BJ (cell line): ENCODE measurements at regions not wholly inside any gene's neighbourhood (a gene's known extent, or its start where the extent isn't known, plus 50 kb on each side); places are given as distances from the start of the nearest gene placed in this dataset.

Experiments used
- CTCF ChIA-PET: fragments of 350-600 bp; formaldehyde crosslinking; extraction: SDS; loops from one replicate; lab custom pipeline; 2021; ENCODE audit warnings: antibody characterized with exemption, inconsistent platforms; lab: Yijun Ruan, JAX
- POLR2A ChIA-PET: fragments of 300-600 bp; sonication (Branson Sonifier 250); formaldehyde crosslinking; extraction: SDS; loops from one replicate; lab custom pipeline; 2021; ENCODE audit warnings: antibody characterized with exemption; lab: Charles Lee
- DNase-seq: peaks from one replicate; pipeline ENCODE4 v3.0.0-alpha.2; 2011; ENCODE audit warnings: low read depth
- H3K27me3 ChIP-seq: 2 replicates; pipeline ENCODE4 v1.6.0; 2011; ENCODE audit warnings: low read length; ENCODE audit not compliant: control insufficient read depth, insufficient read depth
- H3K36me3 ChIP-seq: 2 replicates; pipeline ENCODE4 v1.5.1; 2011; ENCODE audit warnings: low read length; ENCODE audit not compliant: control insufficient read depth, insufficient read depth
- H3K4me3 ChIP-seq: 2 replicates; pipeline ENCODE4 v1.5.1; 2011; ENCODE audit warnings: low read depth, mild to moderate bottlenecking, control low read depth, low read length
- CTCF ChIP-seq: IDR thresholded peaks from 2 replicates; pipeline ENCODE4 v1.5.1; 2011; ENCODE audit warnings: low read depth, mild to moderate bottlenecking, control low read depth, inconsistent platforms, low read length, moderate library complexity; ENCODE audit not compliant: insufficient read depth

GRCh38 chr6:14354919-14355572 is 237.5 kb downstream of the CD83 start:
- CTCF ChIA-PET: interaction anchor here (1.5 kb wide), 1 partner anchor 9 kb away, joined by 4 read pairs; no protein-coding TSS in a partner anchor
- POLR2A ChIA-PET: no interaction called here
- H3K4me3 ChIP-seq: no peak overlapping the region
- TF ChIP-seq CTCF: no peak
- H3K36me3 ChIP-seq: no peaks in the 10 kb centered on the region
- peaks cover 1% of the 10 kb centered on the region; the same call in 1 of the 2 replicates for H3K27me3 ChIP-seq
- peak; percentile 76 for DNase-seq

GRCh38 chr6:14359438-14359837 is 241.9 kb downstream of the CD83 start:
- CTCF ChIA-PET: no interaction called here
- DNase-seq: no peak
- TF ChIP-seq CTCF: no peak
- H3K27me3 ChIP-seq: no peaks in the 10 kb centered on the region
- POLR2A ChIA-PET: no interaction called here
- no peak overlapping the region for H3K4me3 ChIP-seq
- H3K36me3 ChIP-seq: no peaks in the 10 kb centered on the region

- no peaks in the 10 kb centered on the region for H3K36me3 ChIP-seq
- CTCF ChIA-PET: no interaction called here
- TF ChIP-seq CTCF: no peak
- no peak for DNase-seq
- POLR2A ChIA-PET: no interaction called here
- no peaks in the 10 kb centered on the region for H3K27me3 ChIP-seq
- H3K4me3 ChIP-seq: no peak overlapping the region
These were observed 243.0 kb downstream of the CD83 start for GRCh38 chr6:14360565-14360964.

- TF ChIP-seq CTCF: no peak
- ChIA-PET CTCF (no interaction called here), POLR2A (no interaction called here)
- DNase-seq: no peak
- no peaks in the 10 kb centered on the region for H3K27me3 ChIP-seq
- H3K36me3 ChIP-seq: no peaks in the 10 kb centered on the region
- no peak overlapping the region for H3K4me3 ChIP-seq
These were observed 243.7 kb downstream of the CD83 start for GRCh38 chr6:14361297-14361696.

- CTCF ChIA-PET: no interaction called here
- POLR2A ChIA-PET: no interaction called here
These were observed 244.5 kb downstream of the CD83 start for GRCh38 chr6:14361956-14362587.

More at GRCh38 chr6:14361956-14362587, 244.5 kb downstream of the CD83 start:
- no peaks in the 10 kb centered on the region for H3K27me3 ChIP-seq
- no peak overlapping the region for H3K4me3 ChIP-seq
- no peaks in the 10 kb centered on the region for H3K36me3 ChIP-seq
- no peak for DNase-seq
- TF ChIP-seq CTCF: no peak
